HCT116 (cell line): ENCODE measurements at regions not wholly inside any gene's neighbourhood (a gene's known extent, or its start where the extent isn't known, plus 50 kb on each side); places are given as distances from the start of the nearest gene placed in this dataset.

Source experiments
- CEBPB ChIP-seq: IDR thresholded peaks from 2 replicates; pipeline ENCODE4 v1.6.1; 2012; ENCODE audit warnings: low read depth
- CTCF ChIP-seq, 3 experiments: fragments of 200-600 bp in 1 of 3; sonication (generic) in 1 of 3; IDR thresholded peaks in 2 of 3; conservative IDR thresholded peaks in 1 of 3; 2 replicates each; pipeline ENCODE4 v1.5.1; 2012 to 2017; ENCODE audit warnings: low read depth in 2 of 3, low read length in 2 of 3, antibody characterized with exemption in 1 of 3, borderline replicate concordance in 1 of 3, control low read depth in 1 of 3, mild to moderate bottlenecking in 1 of 3, mixed read lengths in 1 of 3, mixed run types in 1 of 3, moderate library complexity in 1 of 3; ENCODE audit not compliant: insufficient read depth in 1 of 3
- EZH2 ChIP-seq: fragments of 200-600 bp; sonication (generic); IDR thresholded peaks from 2 replicates; pipeline ENCODE4 v1.6.1; 2017; ENCODE audit warnings: antibody characterized with exemption, mixed run types
- MAX ChIP-seq: IDR thresholded peaks from 2 replicates; pipeline ENCODE4 v1.6.1; 2012
- POLR2A ChIP-seq: IDR thresholded peaks from 2 replicates; pipeline ENCODE4 v1.7.0; 2011; ENCODE audit warnings: borderline replicate concordance; ENCODE audit not compliant: insufficient read depth, insufficient read length; ENCODE audit errors: extremely low read depth
- POLR2AphosphoS5 ChIP-seq: IDR thresholded peaks from 2 replicates; pipeline ENCODE4 v1.6.1; 2011; ENCODE audit warnings: mild to moderate bottlenecking, low read depth, low read length, moderate library complexity
- REST ChIP-seq: IDR thresholded peaks from 2 replicates; pipeline ENCODE4 v1.6.1; 2012; ENCODE audit warnings: low read depth
- SIN3A ChIP-seq: IDR thresholded peaks from 2 replicates; pipeline ENCODE4 v1.6.1; 2012; ENCODE audit warnings: low read depth
- SRF ChIP-seq: IDR thresholded peaks from 2 replicates; pipeline ENCODE4 v1.6.1; 2012; ENCODE audit warnings: low read depth
- ZNF274 ChIP-seq: fragments of 200-500 bp; sonication (Bioruptor generic); IDR thresholded peaks from 2 replicates; pipeline ENCODE4 v1.6.1; 2014; ENCODE audit warnings: mild to moderate bottlenecking, low read depth, low read length, inconsistent platforms

GRCh38 chr6:121857551-121857950 is 422.1 kb downstream of the GJA1 start:
- TF ChIP-seq POLR2AphosphoS5 (no peak), POLR2A (no peak), CTCF (IDR thresholded peaks at IDR 0.05 in 2 of 3, conservative IDR thresholded peaks at IDR 0.05 in 1 of 3; ENCODE audit: borderline replicate concordance in 1 of 3, insufficient read depth in 1 of 3, low read depth in 2 of 3, low read length in 2 of 3) (no peak), SRF (no peak), EZH2 (no peak), MAX (no peak), REST (no peak), ZNF274 (no peak), SIN3A (no peak), CEBPB (no peak)
